Peyer's patch (tissue), 4 donors: ENCODE measurements at regions not wholly inside any gene's neighbourhood (a gene's known extent, or its start where the extent isn't known, plus 50 kb on each side); places are given as distances from the start of the nearest gene placed in this dataset.
"Not testable (repeated sequence)": the region's sequence is repeated elsewhere in the genome, so short reads cannot be mapped to it uniquely, and the experiment has no call there.

Experiments
- DNase-seq, 3 donors: peaks; one replicate each; pipeline ENCODE4 v3.0.0-alpha.2; 2017 to 2019
- H3K27ac ChIP-seq, 4 donors: fragments of 200-600 bp; sonication (generic); one replicate each; pipeline ENCODE4 v1.5.1; 2016 to 2019
- H3K27me3 ChIP-seq, 2 donors: fragments of 200-600 bp; sonication (generic); one replicate each; pipeline ENCODE4 v1.5.1; 2019
- H3K36me3 ChIP-seq, 3 donors: fragments of 200-600 bp; sonication (generic); one replicate each; pipeline ENCODE4 v1.5.1; 2016 to 2019
- H3K4me1 ChIP-seq, 4 donors: fragments of 200-600 bp; sonication (generic); one replicate each; pipeline ENCODE4 v1.5.1; 2016 to 2019
- H3K4me3 ChIP-seq, 4 donors: fragments of 200-600 bp; sonication (generic); 1 replicate in 3 of 4; 2 replicates in 1 of 4; pipeline ENCODE4 v1.5.1; 2016 to 2019; ENCODE audit warnings: mild to moderate bottlenecking in 1 of 4
- H3K9me3 ChIP-seq, 4 donors: fragments of 200-600 bp; sonication (generic); one replicate each; pipeline ENCODE4 v1.5.1; 2016 to 2019; ENCODE audit warnings: mild to moderate bottlenecking in 1 of 4
- POLR2A ChIP-seq, 2 donors: fragments of 450-650 bp; IDR thresholded peaks; one replicate each; pipeline ENCODE4 v1.5.1; 2017; ENCODE audit warnings: antibody characterized with exemption in 2 of 2, mild to moderate bottlenecking in 2 of 2, moderate library complexity in 2 of 2
- TF ChIP-seq, protein P1 (sequence below), 6 experiments: fragments of 450-650 bp in 4 of 6; fragments of 200-600 bp in 2 of 6; sonication (generic) in 1 of 6; IDR thresholded peaks; one replicate each; pipeline ENCODE4 v1.5.1; 2017 to 2019; ENCODE audit warnings: antibody characterized with exemption in 6 of 6, mild to moderate bottlenecking in 3 of 6, moderate library complexity in 1 of 6

GRCh38 chr12:89154743-89155499 is 197.4 kb downstream of the DUSP6 start:
- Histone ChIP-seq H3K4me3 (no peak overlapping the region), H3K4me1 (peaks cover 0 to 8% (median 0%) of the 10 kb centered on the region in 4 donors), H3K27me3 (no peaks in the 10 kb centered on the region), H3K27ac (no peak overlapping the region), H3K36me3 (no peaks in the 10 kb centered on the region), H3K9me3 (no peaks in the 10 kb centered on the region)
- no peak for TF ChIP-seq POLR2A (IDR thresholded peaks at IDR 0.05)
- TF ChIP-seq, protein P1, sequence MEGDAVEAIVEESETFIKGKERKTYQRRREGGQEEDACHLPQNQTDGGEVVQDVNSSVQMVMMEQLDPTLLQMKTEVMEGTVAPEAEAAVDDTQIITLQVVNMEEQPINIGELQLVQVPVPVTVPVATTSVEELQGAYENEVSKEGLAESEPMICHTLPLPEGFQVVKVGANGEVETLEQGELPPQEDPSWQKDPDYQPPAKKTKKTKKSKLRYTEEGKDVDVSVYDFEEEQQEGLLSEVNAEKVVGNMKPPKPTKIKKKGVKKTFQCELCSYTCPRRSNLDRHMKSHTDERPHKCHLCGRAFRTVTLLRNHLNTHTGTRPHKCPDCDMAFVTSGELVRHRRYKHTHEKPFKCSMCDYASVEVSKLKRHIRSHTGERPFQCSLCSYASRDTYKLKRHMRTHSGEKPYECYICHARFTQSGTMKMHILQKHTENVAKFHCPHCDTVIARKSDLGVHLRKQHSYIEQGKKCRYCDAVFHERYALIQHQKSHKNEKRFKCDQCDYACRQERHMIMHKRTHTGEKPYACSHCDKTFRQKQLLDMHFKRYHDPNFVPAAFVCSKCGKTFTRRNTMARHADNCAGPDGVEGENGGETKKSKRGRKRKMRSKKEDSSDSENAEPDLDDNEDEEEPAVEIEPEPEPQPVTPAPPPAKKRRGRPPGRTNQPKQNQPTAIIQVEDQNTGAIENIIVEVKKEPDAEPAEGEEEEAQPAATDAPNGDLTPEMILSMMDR (IDR thresholded peaks at IDR 0.05), result no peak
- no peak for DNase-seq

DNA sequence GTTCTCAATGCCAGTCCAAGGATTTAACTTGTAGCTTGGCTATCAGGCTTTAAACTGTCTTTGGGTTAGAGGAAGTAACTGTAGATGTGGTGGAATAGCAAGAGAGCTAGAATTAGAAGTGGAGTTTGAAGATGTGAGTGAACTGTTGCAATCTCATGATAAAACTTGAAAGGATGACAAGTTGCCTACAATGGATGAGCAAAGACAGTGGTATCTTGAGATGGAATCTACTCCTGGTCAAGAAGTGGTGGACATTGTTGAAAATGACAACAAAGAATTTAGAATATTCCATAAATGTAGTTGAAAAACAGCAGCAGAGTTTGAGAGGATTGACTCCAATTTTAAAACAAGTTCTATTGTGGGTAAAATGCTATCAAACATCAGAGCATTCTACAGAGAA is 199.0 kb downstream of the DUSP6 start:
- Histone ChIP-seq H3K9me3 (no peaks in the 10 kb centered on the region), H3K27ac (no peak overlapping the region), H3K4me1 (peaks cover 0 to 8% (median 0%) of the 10 kb centered on the region in 4 donors), H3K4me3 (no peak overlapping the region), H3K36me3 (no peaks in the 10 kb centered on the region), H3K27me3 (no peaks in the 10 kb centered on the region)
- no peak for TF ChIP-seq POLR2A (IDR thresholded peaks at IDR 0.05)
- TF ChIP-seq, protein P1 (IDR thresholded peaks at IDR 0.05), result no peak
- no peak for DNase-seq

DNA sequence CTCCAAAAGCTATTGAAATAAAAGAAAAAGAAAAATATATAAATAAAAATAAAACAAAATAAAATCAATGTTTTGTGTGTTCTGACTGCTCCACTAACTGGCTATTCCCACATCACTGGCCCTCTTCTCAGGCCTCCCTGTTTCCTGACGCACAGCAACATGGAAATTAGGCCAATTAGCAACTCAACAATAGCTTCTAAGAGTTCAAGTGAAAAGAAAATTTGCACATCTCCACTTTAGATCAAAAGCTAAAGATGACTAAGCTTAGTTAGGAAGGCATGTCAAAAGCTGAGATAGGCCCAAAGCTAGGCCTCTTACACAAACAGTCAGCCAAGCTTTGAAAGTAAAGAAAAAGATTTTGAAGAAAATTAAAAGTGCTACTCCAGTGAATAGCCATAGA is 200.8 kb downstream of the DUSP6 start:
- H3K27me3 ChIP-seq, result no peaks in the 10 kb centered on the region
- TF ChIP-seq, protein P1 (IDR thresholded peaks at IDR 0.05), result no peak
- TF ChIP-seq POLR2A (IDR thresholded peaks at IDR 0.05), result no peak

DNA sequence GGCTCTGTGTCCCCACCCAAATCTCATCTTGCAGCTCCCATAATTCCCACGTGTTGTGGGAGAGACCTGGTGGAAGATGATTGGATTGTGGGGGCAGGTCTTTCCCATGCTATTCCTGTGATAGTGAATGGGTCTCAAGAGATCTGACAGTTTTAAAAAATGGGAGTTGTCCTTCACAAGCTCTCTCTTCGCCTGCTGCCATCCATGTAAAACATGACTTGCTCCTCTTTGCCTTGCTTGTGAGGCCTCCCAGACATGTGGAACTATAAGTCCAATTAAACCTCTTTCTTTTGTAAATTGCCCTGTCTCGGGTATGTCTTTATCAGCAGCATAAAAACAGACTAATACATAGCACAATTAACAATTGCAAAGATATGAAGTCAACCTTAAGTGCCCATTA is 201.5 kb downstream of the DUSP6 start:
- H3K27me3 ChIP-seq, H3K4me1 ChIP-seq, H3K4me3 ChIP-seq, DNase-seq, H3K36me3 ChIP-seq, H3K9me3 ChIP-seq, H3K27ac ChIP-seq: not testable (repeated sequence)

More for the DNA sequence above, 200.8 kb downstream of the DUSP6 start:
- Histone ChIP-seq H3K27ac (no peak overlapping the region), H3K36me3 (no peaks in the 10 kb centered on the region), H3K4me1 (no peaks in the 10 kb centered on the region), H3K9me3 (no peaks in the 10 kb centered on the region), H3K4me3 (no peak overlapping the region)
- DNase-seq, result no peak

GRCh38 chr12:89140602-89141238 is 211.6 kb downstream of the DUSP6 start:
- no peak overlapping the region for H3K4me3 ChIP-seq
- no peaks in the 10 kb centered on the region for H3K36me3 ChIP-seq
- H3K27me3 ChIP-seq, result no peaks in the 10 kb centered on the region
- DNase-seq, result no peak
- H3K4me1 ChIP-seq, result no peaks in the 10 kb centered on the region
- H3K9me3 ChIP-seq, result no peaks in the 10 kb centered on the region
- no peak for TF ChIP-seq POLR2A (IDR thresholded peaks at IDR 0.05)
- TF ChIP-seq, protein P1 (IDR thresholded peaks at IDR 0.05), result no peak
- H3K27ac ChIP-seq, result no peak overlapping the region

- Histone ChIP-seq H3K9me3 (no peaks in the 10 kb centered on the region), H3K4me1 (no peaks in the 10 kb centered on the region), H3K27ac (no peak overlapping the region), H3K4me3 (no peak overlapping the region), H3K27me3 (no peaks in the 10 kb centered on the region), H3K36me3 (no peaks in the 10 kb centered on the region)
- TF ChIP-seq, protein P1 (IDR thresholded peaks at IDR 0.05), result no peak
- no peak for TF ChIP-seq POLR2A (IDR thresholded peaks at IDR 0.05)
- DNase-seq, result no peak
Observed at GRCh38 chr12:89140141-89140540, 212.2 kb downstream of the DUSP6 start.
